ENCODE measurements at regions not wholly inside any gene's neighbourhood (a gene's known extent, or its start where the extent isn't known, plus 50 kb on each side); places are given as distances from the start of the nearest gene placed in this dataset.

- Histone ChIP-seq H3K9ac (ENCODE audit: low read depth in 1 of 2, low read length in 2 of 2) (no peak overlapping the region), H3K4me3 (ENCODE audit: low read depth in 1 of 3, low read length in 3 of 3) (no peak overlapping the region), H3K4me1 (ENCODE audit: control insufficient read depth in 4 of 4, insufficient read depth in 4 of 4, low read length in 3 of 4) (no peaks in the 10 kb centered on the region), H3K36me3 (ENCODE audit: control insufficient read depth in 4 of 4, insufficient read depth in 3 of 4, low read depth in 1 of 4, low read length in 3 of 4) (no peaks in the 10 kb centered on the region), H3K9me3 (ENCODE audit: control insufficient read depth in 4 of 4, low read length in 3 of 4) (no peaks in the 10 kb centered on the region), H3K27ac (ENCODE audit: low read depth in 1 of 2, low read length in 2 of 2) (no peak overlapping the region), H3K27me3 (ENCODE audit: control insufficient read depth in 4 of 4, insufficient read depth in 4 of 4, low read length in 3 of 4) (no peaks in the 10 kb centered on the region)
- TF ChIP-seq EGR1 (IDR thresholded peaks at IDR 0.05; ENCODE audit: low read depth in 2 of 2) (no peak), ATF3 (IDR thresholded peaks at IDR 0.05) (no peak), GABPA (IDR thresholded peaks at IDR 0.05 in 1 of 2, conservative IDR thresholded peaks at IDR 0.05 in 1 of 2) (no peak)
- DNase-seq (ENCODE audit: low spot score) = no peak
Measured at GRCh38 chr4:13912966-13913365, 285.4 kb upstream of the BOD1L1 start.

GRCh38 chr4:13917015-13917414 lies 289.5 kb upstream of the BOD1L1 start:
- TF ChIP-seq MAX (IDR thresholded peaks at IDR 0.05) = no peak
- no peak for TF ChIP-seq ATF3 (IDR thresholded peaks at IDR 0.05)
- no peak for TF ChIP-seq EGR1 (IDR thresholded peaks at IDR 0.05; ENCODE audit: low read depth in 2 of 2)
- TF ChIP-seq NR2F2 (IDR thresholded peaks at IDR 0.05) = no peak
- TF ChIP-seq YY1 (IDR thresholded peaks at IDR 0.05) = no peak
- no peak for TF ChIP-seq CTCF (IDR thresholded peaks at IDR 0.05; ENCODE audit: low read depth, low read length, missing input control)
- TF ChIP-seq FOXA2 (IDR thresholded peaks at IDR 0.05) = no peak
- TF ChIP-seq FOXA1 (IDR thresholded peaks at IDR 0.05) = no peak
- no peak for TF ChIP-seq HNF4A (conservative IDR thresholded peaks at IDR 0.05)
- no peaks in the 10 kb centered on the region for H3K4me1 ChIP-seq (ENCODE audit: control insufficient read depth in 4 of 4, insufficient read depth in 4 of 4, low read length in 3 of 4)
- H3K27me3 ChIP-seq (ENCODE audit: control insufficient read depth in 4 of 4, insufficient read depth in 4 of 4, low read length in 3 of 4) = no peaks in the 10 kb centered on the region
- no peak overlapping the region for H3K9ac ChIP-seq (ENCODE audit: low read depth in 1 of 2, low read length in 2 of 2)
- 79% methylated on average over 1 of the region's 1 CpG for WGBS
- no peaks in the 10 kb centered on the region for H3K9me3 ChIP-seq (ENCODE audit: control insufficient read depth in 4 of 4, low read length in 3 of 4)
- no peaks in the 10 kb centered on the region for H3K36me3 ChIP-seq (ENCODE audit: control insufficient read depth in 4 of 4, insufficient read depth in 3 of 4, low read depth in 1 of 4, low read length in 3 of 4)
- H3K27ac ChIP-seq (ENCODE audit: low read depth in 1 of 2, low read length in 2 of 2) = no peak overlapping the region
- DNase-seq (ENCODE audit: low spot score) = no peak
- H3K4me3 ChIP-seq (ENCODE audit: low read depth in 1 of 3, low read length in 3 of 3) = no peak overlapping the region

- 97% methylated on average over 2 of the region's 2 CpGs for WGBS
- H3K9me3 ChIP-seq (ENCODE audit: control insufficient read depth in 4 of 4, low read length in 3 of 4) = no peaks in the 10 kb centered on the region
- DNase-seq (ENCODE audit: low spot score) = no peak
- no peak for TF ChIP-seq FOXA1 (IDR thresholded peaks at IDR 0.05)
- TF ChIP-seq MAX (IDR thresholded peaks at IDR 0.05) = no peak
- TF ChIP-seq EGR1 (IDR thresholded peaks at IDR 0.05; ENCODE audit: low read depth in 2 of 2) = no peak
- H3K9ac ChIP-seq (ENCODE audit: low read depth in 1 of 2, low read length in 2 of 2) = no peak overlapping the region
- H3K4me3 ChIP-seq (ENCODE audit: low read depth in 1 of 3, low read length in 3 of 3) = no peak overlapping the region
- H3K27me3 ChIP-seq (ENCODE audit: control insufficient read depth in 4 of 4, insufficient read depth in 4 of 4, low read length in 3 of 4) = no peaks in the 10 kb centered on the region
- H3K36me3 ChIP-seq (ENCODE audit: control insufficient read depth in 4 of 4, insufficient read depth in 3 of 4, low read depth in 1 of 4, low read length in 3 of 4) = no peaks in the 10 kb centered on the region
- H3K27ac ChIP-seq (ENCODE audit: low read depth in 1 of 2, low read length in 2 of 2) = no peak overlapping the region
- H3K4me1 ChIP-seq (ENCODE audit: control insufficient read depth in 4 of 4, insufficient read depth in 4 of 4, low read length in 3 of 4) = no peaks in the 10 kb centered on the region
Measured at GRCh38 chr4:13918110-13918509, 290.6 kb upstream of the BOD1L1 start.

- DNase-seq (ENCODE audit: low spot score) = no peak
- WGBS = 79% methylated on average over 7 of the region's 7 CpGs
- no peaks in the 10 kb centered on the region for H3K27me3 ChIP-seq (ENCODE audit: control insufficient read depth in 4 of 4, insufficient read depth in 4 of 4, low read length in 3 of 4)
- no peak for TF ChIP-seq HNF4A (conservative IDR thresholded peaks at IDR 0.05)
- no peak for TF ChIP-seq RXRA (IDR thresholded peaks at IDR 0.05)
- TF ChIP-seq ZBTB33 (IDR thresholded peaks at IDR 0.05) = no peak
- no peak for TF ChIP-seq CTCF (IDR thresholded peaks at IDR 0.05; ENCODE audit: low read depth, low read length, missing input control)
- no peak for TF ChIP-seq EGR1 (IDR thresholded peaks at IDR 0.05; ENCODE audit: low read depth in 2 of 2)
- no peak for TF ChIP-seq FOXA1 (IDR thresholded peaks at IDR 0.05)
Measured at GRCh38 chr4:13918991-13919441, 291.5 kb upstream of the BOD1L1 start.

More at GRCh38 chr4:13918991-13919441, 291.5 kb upstream of the BOD1L1 start:
- Histone ChIP-seq H3K4me1 (ENCODE audit: control insufficient read depth in 4 of 4, insufficient read depth in 4 of 4, low read length in 3 of 4) (no peaks in the 10 kb centered on the region), H3K27ac (ENCODE audit: low read depth in 1 of 2, low read length in 2 of 2) (no peak overlapping the region), H3K9me3 (ENCODE audit: control insufficient read depth in 4 of 4, low read length in 3 of 4) (no peaks in the 10 kb centered on the region), H3K4me3 (ENCODE audit: low read depth in 1 of 3, low read length in 3 of 3) (no peak overlapping the region), H3K36me3 (ENCODE audit: control insufficient read depth in 4 of 4, insufficient read depth in 3 of 4, low read depth in 1 of 4, low read length in 3 of 4) (no peaks in the 10 kb centered on the region), H3K9ac (ENCODE audit: low read depth in 1 of 2, low read length in 2 of 2) (no peak overlapping the region)

Data from liver (tissue), 8 donors.